NCI-H82 (cell line): ENCODE measurements at regions not wholly inside any gene's neighbourhood (a gene's known extent, or its start where the extent isn't known, plus 50 kb on each side); places are given as distances from the start of the nearest gene placed in this dataset.
A peak's percentile ranks its signal among the peaks of the same experiment; 100 is the strongest.
"Not testable (repeated sequence)": the region's sequence is repeated elsewhere in the genome, so short reads cannot be mapped to it uniquely, and the experiment has no call there.

Source experiments
- DNase-seq: peaks from one replicate; lab custom pipeline; 2025; lab: John Stamatoyannopoulos, UW

- no peak for DNase-seq
Measured at GRCh38 chr5:136740228-136740627, 374.9 kb upstream of the TRPC7 start.

GRCh38 chr5:136739271-136739670 is 373.9 kb upstream of the TRPC7 start:
- not testable (repeated sequence) for DNase-seq

- no peak for DNase-seq
Measured at GRCh38 chr5:136738829-136739228, 373.5 kb upstream of the TRPC7 start.

- no peak for DNase-seq
Measured at GRCh38 chr5:136736021-136736420, 370.7 kb upstream of the TRPC7 start.

DNA sequence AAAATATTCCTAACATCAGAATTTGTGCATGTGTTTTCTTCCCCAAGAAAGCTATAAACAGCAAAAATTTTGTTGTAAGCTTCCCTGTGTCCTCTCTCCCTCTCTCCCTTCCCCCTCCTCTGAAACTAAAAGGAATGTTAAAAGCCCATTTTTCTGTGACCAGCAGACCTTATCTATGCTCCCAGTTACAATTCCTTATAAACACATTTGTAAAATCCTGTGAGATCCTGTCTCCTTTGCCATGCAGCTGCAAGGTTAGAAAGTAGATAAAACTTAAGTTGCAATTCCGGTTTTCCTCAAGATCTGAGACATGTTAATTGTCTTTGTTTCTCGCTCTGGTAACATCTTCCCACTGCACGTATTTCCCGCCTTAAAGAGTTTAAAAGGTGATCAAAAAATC is 370.3 kb upstream of the TRPC7 start:
- DNase-seq: not testable (repeated sequence)

DNA sequence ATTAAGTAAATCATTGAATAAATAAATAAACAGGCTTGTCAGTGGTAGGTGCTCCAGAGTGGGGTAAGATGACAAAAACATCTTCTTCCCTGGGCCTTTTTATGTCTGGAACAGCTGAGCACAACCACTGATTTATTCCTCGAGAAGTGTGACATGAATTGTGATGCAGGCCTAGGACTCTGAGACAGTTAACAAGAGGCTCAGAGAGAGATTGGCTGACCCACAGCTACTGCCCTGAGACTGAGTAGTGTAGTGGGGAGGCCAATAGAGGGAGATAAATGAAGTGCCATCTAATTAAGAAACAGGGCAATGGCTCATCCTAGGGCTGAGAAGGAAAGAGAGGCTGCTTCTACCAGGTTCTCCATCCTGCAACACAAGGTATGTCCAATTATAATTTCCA is 369.3 kb upstream of the TRPC7 start:
- DNase-seq: no peak

GRCh38 chr5:136732751-136733150 is 367.4 kb upstream of the TRPC7 start:
- DNase-seq: no peak

DNA sequence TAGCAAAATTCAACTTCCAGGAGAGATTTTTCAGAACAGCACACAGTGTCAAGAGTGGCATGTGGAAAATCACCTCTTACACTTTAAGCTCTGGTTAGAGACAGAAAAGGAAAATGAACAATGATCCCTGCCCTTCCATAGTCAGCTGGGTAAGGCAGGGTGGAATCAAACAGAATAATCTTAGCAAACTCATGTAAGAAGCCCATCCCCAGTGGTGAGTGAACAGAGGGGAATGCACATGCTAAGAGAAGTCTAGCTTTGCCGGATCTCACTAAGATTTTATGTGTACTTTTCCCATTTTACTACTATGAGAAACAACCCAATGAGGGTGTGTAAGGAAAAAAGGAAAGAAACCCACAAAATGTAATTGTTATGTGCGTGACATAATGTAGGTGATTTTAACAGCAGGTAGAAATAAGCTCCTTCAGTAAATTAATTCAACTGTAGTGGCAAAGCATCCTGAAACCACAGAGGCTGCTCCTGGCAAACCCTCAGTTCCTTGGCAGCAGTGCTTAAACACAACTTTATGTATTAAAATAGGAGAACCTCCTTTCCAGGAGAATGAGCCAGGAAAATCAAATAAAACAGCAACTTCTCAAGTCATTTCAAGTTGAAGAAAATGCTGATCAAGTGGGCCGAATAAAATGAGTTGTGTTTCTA is 366.0 kb upstream of the TRPC7 start:
- no peak for DNase-seq

DNA sequence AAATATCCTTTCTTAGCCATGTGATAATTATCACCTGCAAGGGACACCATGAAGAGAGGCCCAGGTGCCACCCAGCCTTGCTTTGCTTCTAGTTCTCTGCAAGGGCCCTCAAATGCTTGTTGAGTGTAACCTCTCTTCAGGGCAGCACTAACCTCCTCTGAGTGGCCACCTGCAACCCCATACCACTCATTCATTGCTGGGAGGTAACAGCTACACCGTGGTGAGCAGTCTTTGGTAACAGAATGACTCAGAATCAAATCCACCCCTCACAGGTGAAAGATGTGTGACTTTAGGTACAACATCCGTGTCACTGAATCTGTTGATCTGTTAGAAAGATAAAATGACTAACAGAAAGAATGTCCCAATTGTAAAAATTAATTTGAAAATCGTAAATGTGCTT is 365.1 kb upstream of the TRPC7 start:
- DNase-seq: no peak

- no peak for DNase-seq
Measured at GRCh38 chr5:136729901-136730355, 364.6 kb upstream of the TRPC7 start.

DNA sequence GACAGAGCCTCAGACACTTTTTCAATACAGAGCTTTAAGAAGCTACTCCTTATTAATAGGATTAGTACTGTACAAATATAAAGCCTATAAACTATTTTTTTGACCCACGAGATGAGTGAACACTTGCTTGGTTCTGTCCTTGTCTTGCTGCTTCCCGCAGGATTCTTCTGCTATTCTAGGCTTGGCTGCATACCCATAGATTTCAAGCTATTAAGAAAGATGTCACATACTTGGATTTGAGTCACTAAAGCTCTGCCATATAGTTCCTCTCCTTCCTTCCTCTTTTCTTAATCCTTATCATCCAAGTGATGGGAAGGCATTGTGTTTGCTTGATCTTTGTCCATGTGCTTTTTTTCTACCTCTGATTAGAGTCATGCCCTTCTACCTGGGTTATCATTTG is 361.2 kb upstream of the TRPC7 start:
- no peak for DNase-seq

DNA sequence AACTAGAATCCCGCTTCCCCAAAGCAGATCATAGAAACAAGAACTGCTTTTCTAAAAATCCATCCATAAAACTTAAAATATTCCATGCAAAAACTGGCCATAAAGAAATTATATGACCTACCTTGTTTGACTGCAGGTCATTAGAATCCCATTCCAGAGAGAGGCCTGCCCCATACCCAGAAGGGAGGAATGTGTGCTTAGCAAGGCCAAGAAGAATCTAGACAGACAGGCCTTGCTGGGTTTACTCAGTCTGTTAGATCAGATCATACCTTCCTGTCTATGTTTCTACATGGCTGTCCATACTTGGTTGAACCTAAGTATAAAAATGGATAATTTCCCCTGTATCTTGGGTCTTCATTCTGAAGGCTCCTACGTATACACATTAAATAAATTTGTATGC is 358.8 kb upstream of the TRPC7 start:
- no peak for DNase-seq

GRCh38 chr5:136722581-136722980 is 357.2 kb upstream of the TRPC7 start:
- no peak for DNase-seq

GRCh38 chr5:136722086-136722485 is 356.7 kb upstream of the TRPC7 start:
- no peak for DNase-seq

DNA sequence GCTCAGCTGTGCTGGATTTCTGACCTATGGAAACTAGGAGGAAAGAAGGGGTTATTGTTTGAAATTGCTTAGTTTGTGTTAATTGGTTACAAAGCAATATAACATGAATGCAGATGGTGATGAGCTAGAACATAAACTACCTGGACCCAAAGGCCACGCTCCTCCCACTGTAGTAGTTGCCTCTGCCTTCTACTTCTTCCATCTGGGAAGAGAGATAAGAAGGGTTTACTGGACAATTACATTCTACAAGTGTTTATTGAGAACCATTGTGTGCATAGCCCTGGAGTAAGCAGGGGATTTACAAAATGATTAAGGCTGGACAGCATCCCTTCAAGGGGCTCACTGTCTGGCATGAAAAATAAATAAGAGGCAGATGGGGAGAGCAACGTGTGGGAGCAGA is 355.3 kb upstream of the TRPC7 start:
- peak; percentile 36 for DNase-seq

- no peak for DNase-seq
Measured at GRCh38 chr5:136717917-136718316, 352.6 kb upstream of the TRPC7 start.

DNA sequence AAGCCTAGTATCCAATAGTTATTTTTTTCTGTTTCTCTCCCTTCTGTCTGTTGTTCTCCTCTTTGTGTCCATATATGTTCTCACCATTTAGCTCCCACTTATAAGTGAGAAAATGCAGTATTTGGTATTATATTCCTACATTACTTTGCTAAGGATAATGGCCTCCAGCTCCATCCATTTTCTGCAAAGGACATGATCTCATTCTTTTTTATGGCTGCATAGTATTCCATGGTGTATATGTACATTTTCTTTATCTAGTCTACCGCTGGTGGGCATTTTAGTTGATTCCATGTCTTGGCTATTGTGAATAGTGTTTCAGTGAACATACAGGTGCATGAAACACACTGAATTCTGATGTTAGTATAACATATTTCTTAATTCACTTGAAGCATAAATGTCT is 348.9 kb upstream of the TRPC7 start:
- no peak for DNase-seq

- no peak for DNase-seq
Measured at GRCh38 chr5:136712628-136713027, 347.3 kb upstream of the TRPC7 start.

DNA sequence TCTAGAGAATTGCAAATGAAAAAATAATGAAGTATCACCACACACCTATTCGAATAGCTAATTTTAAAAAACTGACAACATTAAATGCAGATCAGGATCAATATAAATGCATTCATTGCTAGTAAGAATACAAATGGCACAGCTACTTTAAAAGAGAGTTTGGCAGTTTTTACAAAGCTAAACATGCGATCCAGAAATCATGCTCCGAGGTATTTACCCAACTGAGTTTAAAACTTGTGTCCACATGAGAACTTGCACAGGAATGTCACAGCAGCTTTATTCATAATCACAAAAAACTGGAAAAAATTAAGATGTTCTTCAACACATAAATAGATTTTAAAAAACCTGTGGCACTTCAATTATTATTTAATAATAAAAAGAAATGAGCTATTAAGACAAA is 345.5 kb upstream of the TRPC7 start:
- DNase-seq: no peak

GRCh38 chr5:136703706-136704105 is 338.4 kb upstream of the TRPC7 start:
- no peak for DNase-seq

GRCh38 chr5:136703036-136703435 is 337.7 kb upstream of the TRPC7 start:
- no peak for DNase-seq

DNA sequence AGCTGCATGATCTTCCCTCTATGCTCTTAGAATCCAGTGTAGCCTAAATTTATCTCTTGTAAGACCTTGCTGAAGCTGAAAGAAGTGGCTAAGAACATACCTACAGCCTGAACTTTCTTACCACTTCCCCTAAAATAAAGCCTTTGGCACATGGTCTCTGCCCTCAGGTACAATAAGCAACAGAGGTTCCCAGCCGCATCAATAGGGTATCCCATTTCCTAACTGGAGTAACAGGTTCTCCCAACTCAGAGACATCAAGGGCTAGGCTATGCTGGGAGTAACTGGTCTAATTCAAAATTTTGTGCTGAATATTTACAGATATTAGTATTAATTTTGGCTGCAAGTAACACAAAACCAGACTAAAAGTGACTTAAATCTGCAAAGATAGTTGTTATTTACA is 335.8 kb upstream of the TRPC7 start:
- DNase-seq: no peak

GRCh38 chr5:136699651-136700050 is 334.3 kb upstream of the TRPC7 start:
- DNase-seq: no peak

GRCh38 chr5:136698970-136699369 is 333.6 kb upstream of the TRPC7 start:
- no peak for DNase-seq

DNA sequence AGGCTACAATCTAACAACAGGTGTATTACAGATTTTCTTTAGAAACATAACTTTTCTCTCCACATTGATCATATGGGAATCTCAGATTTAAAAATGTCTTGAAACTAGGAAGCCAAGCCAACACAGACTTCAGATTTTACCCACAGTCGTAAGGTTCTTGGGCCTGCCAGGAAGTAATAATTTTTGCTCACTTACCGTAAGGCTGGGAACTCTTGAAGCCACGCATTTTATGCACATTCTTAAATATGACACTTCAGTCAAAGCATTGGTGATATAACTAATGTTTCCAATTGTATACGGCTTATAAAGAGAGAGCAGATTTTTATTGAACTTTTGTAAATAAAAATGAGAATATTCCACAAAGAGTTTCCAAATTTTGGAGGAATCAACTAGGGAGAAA is 328.9 kb upstream of the TRPC7 start:
- no peak for DNase-seq
